Transverse colon (tissue), 4 donors: ENCODE measurements at regions not wholly inside any gene's neighbourhood (a gene's known extent, or its start where the extent isn't known, plus 50 kb on each side); places are given as distances from the start of the nearest gene placed in this dataset.

Source experiments
- DNase-seq: peaks from one replicate; pipeline ENCODE4 v3.0.0-alpha.2; 2019
- H3K27ac ChIP-seq, 4 donors: fragments of 200-600 bp; sonication (generic); 2 replicates each; pipeline ENCODE4 v1.5.1; 2016 to 2018; ENCODE audit warnings: inconsistent platforms in 4 of 4
- H3K27me3 ChIP-seq: fragments of 200-600 bp; sonication (generic); 2 replicates; pipeline ENCODE4 v1.5.1; 2017; ENCODE audit warnings: inconsistent platforms
- H3K36me3 ChIP-seq, 4 donors: fragments of 200-600 bp; sonication (generic); 2 replicates each; pipeline ENCODE4 v1.5.1; 2017 to 2019; ENCODE audit warnings: inconsistent platforms in 4 of 4
- H3K4me1 ChIP-seq, 4 donors: fragments of 200-600 bp; sonication (generic); 2 replicates each; pipeline ENCODE4 v1.5.1; 2017 to 2020; ENCODE audit warnings: inconsistent platforms in 4 of 4
- H3K4me3 ChIP-seq, 4 donors: fragments of 200-600 bp; sonication (generic); 1 replicate in 1 of 4; 2 replicates in 3 of 4; pipeline versions ENCODE4 v1.5.1 to v1.6.1; 2017 to 2019; ENCODE audit warnings: inconsistent platforms in 4 of 4
- H3K9me3 ChIP-seq, 2 donors: fragments of 200-600 bp; sonication (generic); 2 replicates each; pipeline ENCODE4 v1.5.1; 2017 to 2019; ENCODE audit warnings: inconsistent platforms in 2 of 2
- CTCF ChIP-seq, 5 experiments: fragments of 200-600 bp in 3 of 5; fragments of 450-650 bp in 2 of 5; sonication (generic) in 3 of 5; IDR thresholded peaks; 1 replicate in 2 of 5; 2 replicates in 3 of 5; pipeline ENCODE4 v1.5.1; 2016 to 2017; ENCODE audit warnings: antibody characterized with exemption in 5 of 5, inconsistent platforms in 3 of 5, mild to moderate bottlenecking in 2 of 5, moderate library complexity in 1 of 5
- EP300 ChIP-seq: sonication (generic); formaldehyde crosslinking; IDR thresholded peaks from one replicate; pipeline ENCODE4 v1.6.1; 2017; ENCODE audit warnings: antibody characterized with exemption, low read depth
- POLR2A ChIP-seq: fragments of 450-650 bp; IDR thresholded peaks from one replicate; pipeline ENCODE4 v1.6.1; 2016; ENCODE audit warnings: antibody characterized with exemption, mild to moderate bottlenecking, moderate library complexity
- POLR2AphosphoS5 ChIP-seq, 3 donors: sonication (generic); formaldehyde crosslinking; IDR thresholded peaks; one replicate each; pipeline ENCODE4 v1.6.1; 2016; ENCODE audit warnings: antibody characterized with exemption in 3 of 3
- WGBS, 2 donors: methylation state at CpG; one replicate each; pipeline ENCODE4 v1.1.5; 2018; ENCODE audit warnings: low coverage in 1 of 2; 5-methylcytosine and 5-hydroxymethylcytosine counted together
- in situ Hi-C, 4 donors: fragments of 200-750 bp; cut with MboI; loops; one replicate each; pipeline versions ENCODE4 v1.15.0 to v1.15.1; 2017; ENCODE audit warnings: low sequenced_read_pairs in 3 of 4, low pct_ligation_motif_present in 1 of 4, low pct_unique_long_range_greater_than_20kb in 1 of 4
- intact Hi-C: fragments of 100-400 bp; cut with DNase I; formaldehyde crosslinking; loops from one replicate; pipeline ENCODE4 v1.15.1; 2023; ENCODE audit warnings: low total_unique reads

GRCh38 chr5:9712506-9712905 lies 82.4 kb upstream of the TAS2R1 start:
- Histone ChIP-seq H3K27ac (no peak overlapping the region), H3K9me3 (no peaks in the 10 kb centered on the region), H3K4me3 (no peak overlapping the region), H3K36me3 (no peaks in the 10 kb centered on the region), H3K4me1 (no peaks in the 10 kb centered on the region), H3K27me3 (no peaks in the 10 kb centered on the region)
- WGBS, 2 donors, result 61 to 67% methylated on average over 4 of the region's 4 CpGs
- DNase-seq, result no peak
- TF ChIP-seq EP300, result no peak
- TF ChIP-seq POLR2A, result no peak
- no peak for TF ChIP-seq POLR2AphosphoS5 (IDR thresholded peaks at IDR 0.05)
- TF ChIP-seq CTCF (IDR thresholded peaks at IDR 0.05), result no peak
- intact Hi-C loops (no loop called here), in situ Hi-C loops (no loop called here)

GRCh38 chr5:9710069-9710468 lies 79.9 kb upstream of the TAS2R1 start:
- in situ Hi-C loops, result no loop called here
- Histone ChIP-seq H3K4me3 (no peak overlapping the region), H3K27ac (no peak overlapping the region), H3K9me3 (no peaks in the 10 kb centered on the region), H3K27me3 (no peaks in the 10 kb centered on the region), H3K36me3 (no peaks in the 10 kb centered on the region), H3K4me1 (no peaks in the 10 kb centered on the region)
- DNase-seq, result no peak
- TF ChIP-seq CTCF (IDR thresholded peaks at IDR 0.05), result no peak
- no peak for TF ChIP-seq EP300
- no peak for TF ChIP-seq POLR2AphosphoS5 (IDR thresholded peaks at IDR 0.05)
- TF ChIP-seq POLR2A, result no peak
- WGBS, 2 donors, result 82% methylated on average over 1 of the region's 1 CpG; no CpG with 5 or more reads in 1 of the 2 donors
- intact Hi-C loops, result no loop called here

- Histone ChIP-seq H3K36me3 (no peaks in the 10 kb centered on the region), H3K4me1 (no peaks in the 10 kb centered on the region), H3K4me3 (no peak overlapping the region), H3K27ac (no peak overlapping the region), H3K27me3 (no peaks in the 10 kb centered on the region), H3K9me3 (no peaks in the 10 kb centered on the region)
- DNase-seq, result no peak
- 81 to 88% methylated on average over 8 to 12 of the region's 12 CpGs for WGBS, 2 donors
- no peak for TF ChIP-seq EP300
- no peak for TF ChIP-seq CTCF (IDR thresholded peaks at IDR 0.05)
- TF ChIP-seq POLR2A, result no peak
- in situ Hi-C loops (no loop called here), intact Hi-C loops (no loop called here)
Observed at GRCh38 chr5:9707732-9708462, 77.7 kb upstream of the TAS2R1 start.

- no peaks in the 10 kb centered on the region for H3K36me3 ChIP-seq
- H3K27me3 ChIP-seq, result no peaks in the 10 kb centered on the region
- H3K27ac ChIP-seq, result no peak overlapping the region
- intact Hi-C loops, result no loop called here
- no peak for TF ChIP-seq EP300
- TF ChIP-seq POLR2AphosphoS5 (IDR thresholded peaks at IDR 0.05), result no peak
- TF ChIP-seq POLR2A, result no peak
- no peak for TF ChIP-seq CTCF (IDR thresholded peaks at IDR 0.05)
- no peak overlapping the region for H3K4me3 ChIP-seq
- WGBS, 2 donors, result 40 to 80% methylated on average over 1 to 3 of the region's 3 CpGs
- in situ Hi-C loops, result no loop called here
- H3K9me3 ChIP-seq, result no peaks in the 10 kb centered on the region
- DNase-seq, result no peak
- no peaks in the 10 kb centered on the region for H3K4me1 ChIP-seq
Observed at GRCh38 chr5:9699681-9700080, 69.5 kb upstream of the TAS2R1 start.
